Stimulated activated CD8-positive, alpha-beta memory T cell treated with anti-CD3 and anti-CD28 coated beads, Interleukin-2, amount 100 ng/mL, for 48 hours (primary cell): ENCODE measurements at regions not wholly inside any gene's neighbourhood (a gene's known extent, or its start where the extent isn't known, plus 50 kb on each side); places are given as distances from the start of the nearest gene placed in this dataset.

Experiments used
- DNase-seq, 2 donors: peaks; one replicate each; pipeline ENCODE4 v3.0.0-alpha.2; 2020; ENCODE audit warnings: low read depth in 2 of 2

- DNase-seq, result no peak
Observed at GRCh38 chr6:98546376-98546775, 288.0 kb upstream of the POU3F2 start.

GRCh38 chr6:98547151-98547550, 287.2 kb upstream of the POU3F2 start:
- no peak for DNase-seq

- no peak for DNase-seq
Observed at GRCh38 chr6:98547634-98548033, 286.7 kb upstream of the POU3F2 start.

GRCh38 chr6:98548301-98548700, 286.1 kb upstream of the POU3F2 start:
- DNase-seq, result no peak

GRCh38 chr6:98560418-98560817, 274.0 kb upstream of the POU3F2 start:
- no peak for DNase-seq

- DNase-seq, result no peak
Observed at GRCh38 chr6:98560841-98561240, 273.5 kb upstream of the POU3F2 start.

GRCh38 chr6:98566126-98566525, 268.2 kb upstream of the POU3F2 start:
- no peak for DNase-seq

GRCh38 chr6:98572579-98572978, 261.8 kb upstream of the POU3F2 start:
- DNase-seq, result no peak

GRCh38 chr6:98574984-98575383, 259.4 kb upstream of the POU3F2 start:
- no peak for DNase-seq

- DNase-seq, result no peak
Observed at GRCh38 chr6:98576791-98577190, 257.6 kb upstream of the POU3F2 start.

GRCh38 chr6:98578016-98578415, 256.4 kb upstream of the POU3F2 start:
- DNase-seq, result no peak

GRCh38 chr6:98579079-98579478, 255.3 kb upstream of the POU3F2 start:
- no peak for DNase-seq

- DNase-seq, result no peak
Observed at GRCh38 chr6:98579941-98580340, 254.4 kb upstream of the POU3F2 start.

- DNase-seq, result no peak
Observed at GRCh38 chr6:98581705-98582104, 252.7 kb upstream of the POU3F2 start.

- no peak for DNase-seq
Observed at GRCh38 chr6:98583506-98583905, 250.9 kb upstream of the POU3F2 start.

GRCh38 chr6:98586163-98586562, 248.2 kb upstream of the POU3F2 start:
- no peak for DNase-seq

GRCh38 chr6:98587555-98587954, 246.8 kb upstream of the POU3F2 start:
- DNase-seq, result no peak

- DNase-seq, result no peak
Observed at GRCh38 chr6:98589536-98589935, 244.8 kb upstream of the POU3F2 start.

GRCh38 chr6:98590136-98590681, 244.2 kb upstream of the POU3F2 start:
- DNase-seq, result no peak

- no peak for DNase-seq
Observed at GRCh38 chr6:98590997-98591396, 243.4 kb upstream of the POU3F2 start.

- DNase-seq, result no peak
Observed at GRCh38 chr6:98593676-98594075, 240.7 kb upstream of the POU3F2 start.

- DNase-seq, result no peak
Observed at GRCh38 chr6:98601716-98602115, 232.7 kb upstream of the POU3F2 start.

- DNase-seq, result no peak
Observed at GRCh38 chr6:98605705-98606104, 228.7 kb upstream of the POU3F2 start.

- no peak for DNase-seq
Observed at GRCh38 chr6:98627129-98627775, 207.1 kb upstream of the POU3F2 start.
